Omental fat pad (tissue), 3 donors: ENCODE measurements at regions not wholly inside any gene's neighbourhood (a gene's known extent, or its start where the extent isn't known, plus 50 kb on each side); places are given as distances from the start of the nearest gene placed in this dataset.

Source experiments
- ATAC-seq: fragments of 150-250 bp; one replicate; pipeline ENCODE4 v1.9.1; 2016; ENCODE audit warnings: mild to moderate bottlenecking, moderate library complexity; ENCODE audit not compliant: low FRiP score
- DNase-seq: peaks from one replicate; pipeline ENCODE4 v3.0.0-alpha.2; 2019; ENCODE audit warnings: low spot score
- TF ChIP-seq, protein P1 (sequence below), 3 donors: fragments of 450-650 bp; IDR thresholded peaks; one replicate each; pipeline ENCODE4 v1.5.1; 2016 to 2017; ENCODE audit warnings: antibody characterized with exemption in 3 of 3, mild to moderate bottlenecking in 3 of 3, moderate library complexity in 2 of 3

DNA sequence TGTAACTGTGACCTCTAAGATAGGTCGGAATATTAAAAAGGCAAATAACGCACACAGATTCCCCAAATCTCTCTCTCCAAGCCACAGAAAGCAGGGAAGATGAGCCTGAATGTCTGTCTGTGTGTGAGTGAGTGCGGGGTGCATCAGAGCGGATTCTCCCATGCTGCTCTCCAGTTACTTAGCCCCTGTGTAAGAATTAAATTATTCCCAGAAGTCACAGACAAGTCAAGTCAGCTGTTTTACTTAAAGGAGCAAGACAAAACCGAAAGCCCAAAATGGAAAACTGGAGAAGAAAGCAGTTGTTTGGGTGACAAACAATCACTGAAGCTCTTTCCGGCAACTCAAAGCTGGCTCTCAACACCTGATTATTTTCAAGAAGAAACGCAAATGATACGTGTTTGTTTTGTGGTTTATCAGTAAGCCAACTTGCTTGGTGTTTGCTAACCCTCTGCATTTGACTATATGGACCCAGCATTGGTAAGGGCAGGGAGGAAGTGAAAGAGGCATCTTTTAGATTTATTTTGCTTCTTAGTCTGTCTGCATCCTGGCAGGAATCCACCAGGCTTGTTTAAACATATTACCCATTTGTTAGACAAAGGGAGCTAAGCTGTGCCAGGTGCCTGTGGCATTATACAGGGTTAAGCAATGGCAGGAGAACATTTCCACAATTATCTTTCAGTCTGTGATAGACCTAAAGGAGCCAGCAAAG is 121.5 kb upstream of the CREB1 start:
- ATAC-seq: no peak
- TF ChIP-seq, protein P1, sequence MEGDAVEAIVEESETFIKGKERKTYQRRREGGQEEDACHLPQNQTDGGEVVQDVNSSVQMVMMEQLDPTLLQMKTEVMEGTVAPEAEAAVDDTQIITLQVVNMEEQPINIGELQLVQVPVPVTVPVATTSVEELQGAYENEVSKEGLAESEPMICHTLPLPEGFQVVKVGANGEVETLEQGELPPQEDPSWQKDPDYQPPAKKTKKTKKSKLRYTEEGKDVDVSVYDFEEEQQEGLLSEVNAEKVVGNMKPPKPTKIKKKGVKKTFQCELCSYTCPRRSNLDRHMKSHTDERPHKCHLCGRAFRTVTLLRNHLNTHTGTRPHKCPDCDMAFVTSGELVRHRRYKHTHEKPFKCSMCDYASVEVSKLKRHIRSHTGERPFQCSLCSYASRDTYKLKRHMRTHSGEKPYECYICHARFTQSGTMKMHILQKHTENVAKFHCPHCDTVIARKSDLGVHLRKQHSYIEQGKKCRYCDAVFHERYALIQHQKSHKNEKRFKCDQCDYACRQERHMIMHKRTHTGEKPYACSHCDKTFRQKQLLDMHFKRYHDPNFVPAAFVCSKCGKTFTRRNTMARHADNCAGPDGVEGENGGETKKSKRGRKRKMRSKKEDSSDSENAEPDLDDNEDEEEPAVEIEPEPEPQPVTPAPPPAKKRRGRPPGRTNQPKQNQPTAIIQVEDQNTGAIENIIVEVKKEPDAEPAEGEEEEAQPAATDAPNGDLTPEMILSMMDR (IDR thresholded peaks at IDR 0.05): no peak
- DNase-seq: no peak

DNA sequence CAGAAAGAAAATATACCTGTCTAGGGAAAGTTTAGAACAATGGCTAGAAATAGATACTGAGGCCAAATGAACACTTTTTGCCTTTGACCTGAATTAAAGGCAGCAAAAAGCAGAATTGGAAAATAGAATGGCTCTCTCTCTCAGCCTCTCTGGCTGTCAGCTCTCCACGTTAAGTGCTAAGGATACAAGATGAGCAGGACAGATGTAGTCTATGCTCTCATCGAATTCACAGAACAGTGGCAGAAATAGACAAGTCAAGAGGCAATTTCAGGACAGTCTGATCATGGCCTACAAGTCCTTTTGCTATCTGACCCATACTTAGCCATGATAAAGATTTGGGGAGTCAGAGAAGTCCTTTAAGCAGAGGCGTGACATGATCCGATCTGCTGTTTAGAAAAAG is 120.2 kb upstream of the CREB1 start:
- ATAC-seq: no peak
- no peak for DNase-seq
- TF ChIP-seq, protein P1 (IDR thresholded peaks at IDR 0.05): no peak

DNA sequence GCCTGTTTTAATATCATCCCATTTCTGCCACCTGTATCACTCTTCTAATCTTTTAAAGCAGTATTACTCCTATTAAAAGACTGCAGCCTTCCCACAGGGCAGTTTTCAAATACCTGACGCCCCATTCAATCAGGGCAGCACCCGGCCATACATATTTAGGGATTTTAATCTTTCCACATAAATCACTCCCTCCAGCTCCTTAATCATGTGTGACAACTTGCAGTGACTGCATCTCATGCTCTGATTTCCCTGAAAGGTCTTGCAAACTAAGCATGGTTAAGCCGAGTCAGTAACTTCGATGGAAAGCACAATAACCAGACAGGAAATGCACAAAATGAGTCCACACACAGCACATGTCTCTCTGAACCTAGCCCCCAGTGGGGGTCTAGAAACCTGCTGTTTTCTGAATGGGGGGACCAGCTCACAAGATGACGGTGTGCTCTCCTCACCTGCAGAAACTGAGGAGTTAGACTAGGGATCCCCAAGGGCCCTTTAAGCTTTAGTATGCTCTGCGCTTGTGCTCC is 116.9 kb upstream of the CREB1 start:
- ATAC-seq (no peak), DNase-seq (no peak)
- TF ChIP-seq, protein P1 (IDR thresholded peaks at IDR 0.05): no peak

DNA sequence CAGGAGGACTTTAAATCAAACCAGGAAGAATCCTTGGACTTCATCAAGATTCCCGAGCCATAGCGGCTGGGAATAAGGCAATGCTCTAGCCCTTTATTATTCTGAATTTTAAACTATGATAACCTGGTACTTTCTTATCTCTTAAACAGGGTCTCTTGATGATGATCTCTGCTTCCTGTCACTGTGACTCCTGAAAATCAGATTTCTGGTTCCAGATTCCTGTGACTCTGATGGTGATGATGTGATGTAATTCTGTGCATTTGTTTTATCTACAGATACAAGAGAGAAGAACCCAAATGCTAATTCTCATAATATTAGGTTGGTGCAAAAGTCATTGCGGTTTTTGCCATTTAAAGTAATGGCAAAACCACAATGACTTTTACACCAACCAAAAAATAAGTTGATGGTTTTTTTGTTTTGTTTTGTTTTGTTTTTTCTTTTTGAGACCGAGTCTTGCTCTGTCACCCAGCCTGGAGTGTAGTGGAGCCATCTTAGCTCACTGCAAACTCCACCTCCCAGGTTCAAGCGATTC is 116.3 kb upstream of the CREB1 start:
- DNase-seq: no peak
- no peak for ATAC-seq
- TF ChIP-seq, protein P1 (IDR thresholded peaks at IDR 0.05): no peak

DNA sequence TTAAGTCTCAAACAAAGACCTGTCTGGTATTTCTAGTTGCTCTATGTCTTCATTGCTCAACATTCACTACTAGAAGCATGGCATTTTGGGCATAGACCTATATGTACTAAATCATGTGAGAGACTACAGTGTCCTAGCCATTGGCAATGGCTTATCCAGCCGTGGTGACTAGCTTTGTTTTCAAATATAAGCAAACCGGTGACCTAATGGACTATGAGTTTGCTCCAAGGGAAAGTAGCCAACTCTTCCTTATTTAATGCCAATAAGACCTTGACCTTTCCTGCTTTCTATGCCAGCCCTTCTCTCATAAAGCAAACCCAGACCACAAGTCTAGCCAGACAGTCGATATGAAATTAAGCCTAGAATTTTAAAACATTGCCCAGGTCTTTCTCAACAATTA is 113.7 kb upstream of the CREB1 start:
- ATAC-seq: no peak
- no peak for DNase-seq
- TF ChIP-seq, protein P1 (IDR thresholded peaks at IDR 0.05): no peak

DNA sequence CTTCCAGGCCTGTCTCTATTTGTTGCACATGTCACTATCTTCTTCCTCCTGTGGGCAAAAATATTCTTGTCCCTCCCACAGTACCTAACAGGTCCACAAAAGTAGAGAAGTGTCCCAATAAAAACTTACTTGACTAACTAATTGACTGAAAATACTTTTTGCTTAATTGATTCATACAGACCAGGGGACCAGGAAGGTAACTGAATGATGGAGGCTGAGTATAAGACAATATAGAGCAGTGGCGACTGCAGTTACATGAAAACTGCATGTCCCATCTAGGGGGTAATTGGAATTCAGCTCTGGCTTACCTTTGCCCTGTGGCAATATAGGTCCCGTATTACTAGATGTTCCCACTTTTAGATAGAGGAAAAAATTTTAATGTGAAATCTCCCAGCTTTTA is 112.9 kb upstream of the CREB1 start:
- ATAC-seq: no peak
- TF ChIP-seq, protein P1 (IDR thresholded peaks at IDR 0.05): no peak
- DNase-seq: no peak

DNA sequence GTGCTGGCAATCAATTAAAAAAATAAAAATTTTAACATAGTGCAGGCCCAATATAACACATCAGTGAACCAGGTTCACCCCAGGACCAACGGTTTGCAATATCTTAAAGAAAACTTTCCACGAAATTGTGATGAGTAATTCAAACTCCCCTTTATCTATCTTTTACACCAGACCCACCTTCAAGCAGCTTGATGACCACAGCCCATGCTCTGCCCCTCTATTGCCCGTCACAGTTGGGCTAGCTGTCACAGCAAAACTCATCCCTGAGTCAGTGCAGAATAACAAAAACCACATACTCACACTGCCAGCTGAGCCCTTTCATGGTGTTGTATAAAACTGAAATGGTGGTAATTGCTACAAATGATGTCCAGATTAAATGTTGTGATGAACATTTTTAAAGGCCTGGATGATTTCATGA is 112.5 kb upstream of the CREB1 start:
- ATAC-seq (no peak), DNase-seq (no peak)
- TF ChIP-seq, protein P1 (IDR thresholded peaks at IDR 0.05): no peak
